H1 (cell line): ENCODE measurements at regions not wholly inside any gene's neighbourhood (a gene's known extent, or its start where the extent isn't known, plus 50 kb on each side); places are given as distances from the start of the nearest gene placed in this dataset.

Experiments used
- BACH1 ChIP-seq: IDR thresholded peaks from 2 replicates; pipeline ENCODE4 v1.6.1; 2012; ENCODE audit warnings: low read length, improper control_type of control experiment
- E2F6 ChIP-seq: IDR thresholded peaks from 2 replicates; pipeline ENCODE4 v1.6.1; 2012; ENCODE audit warnings: inconsistent platforms
- EP300 ChIP-seq, 2 experiments: IDR thresholded peaks; 1 replicate in 1 of 2; 2 replicates in 1 of 2; pipeline ENCODE4 v1.6.1; 2011 to 2012; ENCODE audit warnings: low read depth in 2 of 2, low read length in 2 of 2, mild to moderate bottlenecking in 2 of 2, borderline replicate concordance in 1 of 2, inconsistent platforms in 1 of 2, moderate library complexity in 1 of 2

GRCh38 chr18:27614951-27615844, 430.1 kb upstream of the CHST9 start (continued):
- TF ChIP-seq E2F6 (no peak), EP300 (IDR thresholded peaks at IDR 0.05; ENCODE audit: borderline replicate concordance in 1 of 2, low read depth in 2 of 2, low read length in 2 of 2) (no peak), BACH1 (no peak)
